AG04449 (cell line): ENCODE measurements at regions not wholly inside any gene's neighbourhood (a gene's known extent, or its start where the extent isn't known, plus 50 kb on each side); places are given as distances from the start of the nearest gene placed in this dataset.
"Not testable (repeated sequence)": the region's sequence is repeated elsewhere in the genome, so short reads cannot be mapped to it uniquely, and the experiment has no call there.

ENCODE experiments used
- CTCF ChIA-PET: fragments of 350-600 bp; formaldehyde crosslinking; extraction: SDS; loops from one replicate; lab custom pipeline; 2021; ENCODE audit warnings: antibody characterized with exemption; lab: Yijun Ruan, JAX
- POLR2A ChIA-PET: fragments of 400-600, 350-600 bp; formaldehyde crosslinking; extraction: SDS; loops from one replicate; lab custom pipeline; 2020; ENCODE audit warnings: antibody characterized with exemption, inconsistent platforms; lab: Yijun Ruan, JAX
- DNase-seq: peaks from one replicate; pipeline ENCODE4 v3.0.0-alpha.2; 2010; ENCODE audit warnings: low read depth, low spot score
- H3K4me3 ChIP-seq: 2 replicates; pipeline ENCODE4 v1.5.1; 2011; ENCODE audit warnings: low read depth, mild to moderate bottlenecking, control low read depth, low read length
- CTCF ChIP-seq: IDR thresholded peaks from one replicate; pipeline ENCODE4 v1.5.1; 2011; ENCODE audit warnings: mild to moderate bottlenecking, moderate library complexity, low read length, control low read depth, inconsistent platforms; ENCODE audit not compliant: insufficient read depth; ENCODE audit errors: missing control alignments

GRCh38 chr11:50278756-50279155, 246.1 kb downstream of the OR4C45 start:
- no peak overlapping the region for H3K4me3 ChIP-seq
- no peak for DNase-seq
- no peak for TF ChIP-seq CTCF
- ChIA-PET POLR2A (no interaction called here), CTCF (no interaction called here)

DNA sequence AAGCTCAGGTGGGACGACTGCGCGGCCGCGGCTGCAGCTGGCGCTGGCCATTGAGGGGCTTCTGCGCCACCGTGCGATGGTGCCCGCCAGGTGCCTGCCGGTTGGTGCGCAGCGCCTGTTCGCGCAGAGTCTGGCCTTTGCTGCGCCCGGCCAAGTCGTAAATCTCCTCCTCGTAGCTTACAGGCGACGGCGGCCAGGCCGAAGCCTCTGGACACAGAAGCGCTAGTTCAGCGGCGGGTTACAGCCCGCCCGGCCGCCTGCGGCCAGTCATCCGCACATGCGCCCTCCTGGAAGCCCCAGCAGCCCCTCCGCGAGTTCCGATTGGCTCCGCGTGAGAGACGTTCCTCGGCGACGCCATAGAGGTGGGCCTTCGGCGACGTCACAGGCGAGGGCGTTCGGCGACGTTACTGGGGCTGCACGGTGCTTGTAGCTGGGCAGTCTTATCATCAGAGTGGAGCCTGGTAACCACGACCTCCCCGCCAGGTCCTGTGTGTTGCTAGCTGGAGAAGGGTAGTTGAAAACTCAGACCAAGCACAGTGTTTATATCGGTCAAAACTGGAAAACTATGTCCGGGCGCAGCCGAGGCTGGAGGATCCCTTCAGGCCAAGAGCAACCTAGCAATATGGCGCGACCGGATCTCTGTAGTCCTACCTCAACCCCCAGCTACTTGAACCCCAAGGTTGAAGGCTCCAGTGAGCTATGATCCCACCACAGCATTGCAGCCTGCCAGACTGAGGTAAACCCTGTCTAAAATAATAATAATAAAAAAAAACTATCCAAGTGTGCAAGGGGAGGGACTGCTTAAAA, 265.7 kb downstream of the OR4C45 start:
- CTCF ChIA-PET = no interaction called here
- DNase-seq = no peak
- H3K4me3 ChIP-seq = peak overlapping the region; percentile 33
- POLR2A ChIA-PET = no interaction called here
- TF ChIP-seq CTCF = no peak

- DNase-seq, CTCF ChIA-PET, POLR2A ChIA-PET, H3K4me3 ChIP-seq: not testable (repeated sequence)
Measured at GRCh38 chr11:50330723-50331122, 298.0 kb downstream of the OR4C45 start.

GRCh38 chr11:50333861-50334260, 301.2 kb downstream of the OR4C45 start:
- no peak overlapping the region for H3K4me3 ChIP-seq
- ChIA-PET CTCF (no interaction called here), POLR2A (no interaction called here)
- no peak for TF ChIP-seq CTCF
- no peak for DNase-seq

DNA sequence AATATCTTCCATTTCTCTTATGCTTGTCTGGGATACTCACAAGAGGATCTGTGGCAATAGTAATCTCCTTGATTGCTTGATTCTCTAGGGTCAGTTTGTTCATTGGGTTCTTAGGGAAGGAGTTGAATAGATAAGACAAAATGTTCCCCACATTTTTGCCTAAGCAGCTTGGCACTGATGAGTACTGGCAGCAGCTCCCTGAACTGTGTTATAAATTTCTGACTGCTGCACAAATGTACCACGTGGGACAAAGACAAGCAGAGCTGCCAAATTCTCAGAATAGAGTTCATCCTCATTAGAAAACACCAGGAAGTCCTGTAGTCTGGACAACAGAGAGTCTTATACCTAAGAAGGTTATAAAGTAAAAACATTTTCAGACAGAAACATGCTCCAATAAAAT, 304.8 kb downstream of the OR4C45 start:
- DNase-seq, H3K4me3 ChIP-seq, CTCF ChIA-PET, POLR2A ChIA-PET: not testable (repeated sequence)

- DNase-seq, POLR2A ChIA-PET, CTCF ChIA-PET, H3K4me3 ChIP-seq: not testable (repeated sequence)
Measured at GRCh38 chr11:50348018-50348417, 315.3 kb downstream of the OR4C45 start.

GRCh38 chr11:50379484-50379883, 346.8 kb downstream of the OR4C45 start:
- no peak for DNase-seq
- CTCF ChIA-PET = no interaction called here
- H3K4me3 ChIP-seq = no peak overlapping the region
- TF ChIP-seq CTCF = no peak
- POLR2A ChIA-PET = no interaction called here

DNA sequence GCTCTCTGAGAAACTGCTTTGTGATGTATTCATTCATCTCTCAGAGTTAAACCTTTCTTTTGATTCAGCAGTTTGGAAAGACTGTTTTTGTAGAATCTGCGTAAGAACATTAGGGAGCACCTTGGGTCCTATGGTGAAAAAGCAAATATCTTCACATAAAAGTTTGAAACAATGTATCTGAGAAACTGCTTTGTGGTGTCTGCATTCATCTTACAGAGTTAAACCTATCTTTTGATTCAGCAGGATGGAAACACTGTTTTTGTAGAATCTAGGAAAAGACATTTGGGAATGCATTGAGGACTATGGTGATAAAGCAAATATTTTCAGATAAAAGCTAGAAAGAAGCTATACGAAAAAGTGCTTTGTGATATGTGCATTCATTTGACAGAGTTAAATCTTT, 361.3 kb downstream of the OR4C45 start:
- no peak for DNase-seq

More for the DNA sequence above, 361.3 kb downstream of the OR4C45 start:
- POLR2A ChIA-PET = no interaction called here
- no peak for TF ChIP-seq CTCF
- CTCF ChIA-PET = no interaction called here
- H3K4me3 ChIP-seq = no peak overlapping the region
